ENCODE measurements at regions not wholly inside any gene's neighbourhood (a gene's known extent, or its start where the extent isn't known, plus 50 kb on each side); places are given as distances from the start of the nearest gene placed in this dataset.

GRCh38 chr3:178146406-178146831, 389.8 kb upstream of the KCNMB2 start:
- no peak for DNase-seq

GRCh38 chr3:178147001-178147400, 389.2 kb upstream of the KCNMB2 start:
- no peak for DNase-seq

- no peak for DNase-seq
Measured at GRCh38 chr3:178152031-178152806, 384.0 kb upstream of the KCNMB2 start.

- DNase-seq: no peak
Measured at GRCh38 chr3:178152988-178153387, 383.2 kb upstream of the KCNMB2 start.

GRCh38 chr3:178155521-178155920, 380.7 kb upstream of the KCNMB2 start:
- no peak for DNase-seq

- DNase-seq: no peak
Measured at GRCh38 chr3:178156301-178156700, 379.9 kb upstream of the KCNMB2 start.

- no peak for DNase-seq
Measured at GRCh38 chr3:178159691-178160220, 376.5 kb upstream of the KCNMB2 start.

- no peak for DNase-seq
Measured at GRCh38 chr3:178169421-178169820, 366.8 kb upstream of the KCNMB2 start.

GRCh38 chr3:178170698-178171535, 365.3 kb upstream of the KCNMB2 start:
- no peak for DNase-seq

GRCh38 chr3:178172121-178172520, 364.1 kb upstream of the KCNMB2 start:
- no peak for DNase-seq

GRCh38 chr3:178174201-178174915, 361.9 kb upstream of the KCNMB2 start:
- DNase-seq: no peak

- DNase-seq: no peak
Measured at GRCh38 chr3:178181088-178181487, 355.1 kb upstream of the KCNMB2 start.

- DNase-seq: no peak
Measured at GRCh38 chr3:178181784-178182183, 354.5 kb upstream of the KCNMB2 start.

GRCh38 chr3:178182337-178182779, 353.9 kb upstream of the KCNMB2 start:
- no peak for DNase-seq

- no peak for DNase-seq
Measured at GRCh38 chr3:178184833-178185232, 351.4 kb upstream of the KCNMB2 start.

- no peak for DNase-seq
Measured at GRCh38 chr3:178186666-178187065, 349.6 kb upstream of the KCNMB2 start.

- DNase-seq: no peak
Measured at GRCh38 chr3:178189854-178190253, 346.4 kb upstream of the KCNMB2 start.

GRCh38 chr3:178193846-178194245, 342.4 kb upstream of the KCNMB2 start:
- no peak for DNase-seq

GRCh38 chr3:178194539-178194938, 341.7 kb upstream of the KCNMB2 start:
- no peak for DNase-seq

GRCh38 chr3:178195824-178196223, 340.4 kb upstream of the KCNMB2 start:
- DNase-seq: no peak

- DNase-seq: no peak
Measured at GRCh38 chr3:178198329-178198728, 337.9 kb upstream of the KCNMB2 start.

- DNase-seq: no peak
Measured at GRCh38 chr3:178200316-178200715, 335.9 kb upstream of the KCNMB2 start.

GRCh38 chr3:178201714-178202113, 334.5 kb upstream of the KCNMB2 start:
- no peak for DNase-seq

All from activated CD4-positive, CD25-positive, alpha-beta regulatory T cell (primary cell).